HG02678 (cell line): ENCODE measurements at regions not wholly inside any gene's neighbourhood (a gene's known extent, or its start where the extent isn't known, plus 50 kb on each side); places are given as distances from the start of the nearest gene placed in this dataset.
"Not testable (repeated sequence)": the region's sequence is repeated elsewhere in the genome, so short reads cannot be mapped to it uniquely, and the experiment has no call there.

Source experiments
- ATAC-seq: cut with Tn5 transposase; IDR thresholded peaks from one replicate; pipeline ENCODE4 v1.9.1; 2021; ENCODE audit warnings: mild to moderate bottlenecking, moderate library complexity; ENCODE audit not compliant: unreplicated experiment

DNA sequence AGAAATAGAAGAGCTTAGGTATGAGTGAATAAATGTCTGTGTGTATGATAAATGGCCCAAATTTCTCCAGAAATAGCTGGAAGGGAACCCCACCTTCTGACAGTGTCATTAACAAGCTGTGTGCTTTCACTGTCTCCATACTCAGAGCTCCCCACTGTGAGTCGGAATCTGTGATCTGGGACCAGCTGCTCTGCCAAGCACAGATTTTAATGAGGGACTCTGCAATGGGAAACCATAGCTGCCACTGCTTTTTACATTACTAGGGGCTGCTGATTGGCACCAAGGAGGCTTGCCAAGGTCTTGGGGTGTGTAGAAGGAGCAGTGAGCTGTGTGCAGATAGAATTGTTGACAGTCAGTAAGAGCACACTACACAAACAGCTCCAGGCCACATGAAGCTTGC, 244.2 kb upstream of the CCDC196 start:
- no peak for ATAC-seq

DNA sequence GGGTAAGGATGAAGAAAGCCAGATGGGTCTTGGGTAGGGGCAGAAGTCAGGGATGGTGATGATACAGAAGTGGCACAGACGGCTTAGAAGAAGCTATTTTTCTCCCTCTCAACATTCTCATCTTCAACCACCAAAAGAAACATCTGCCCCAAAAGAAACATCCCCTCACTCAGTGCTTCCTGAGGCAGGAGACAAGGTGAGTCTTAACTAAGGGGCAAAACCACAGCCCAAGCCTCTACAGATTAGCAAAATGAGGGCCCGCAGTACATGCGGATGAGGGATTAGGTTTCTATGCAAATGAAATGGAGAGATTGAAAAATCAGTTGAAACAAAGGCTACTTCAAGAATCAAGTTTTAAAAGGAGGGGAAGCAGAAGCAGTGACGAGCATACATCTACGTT, 241.3 kb upstream of the CCDC196 start:
- ATAC-seq: no peak

DNA sequence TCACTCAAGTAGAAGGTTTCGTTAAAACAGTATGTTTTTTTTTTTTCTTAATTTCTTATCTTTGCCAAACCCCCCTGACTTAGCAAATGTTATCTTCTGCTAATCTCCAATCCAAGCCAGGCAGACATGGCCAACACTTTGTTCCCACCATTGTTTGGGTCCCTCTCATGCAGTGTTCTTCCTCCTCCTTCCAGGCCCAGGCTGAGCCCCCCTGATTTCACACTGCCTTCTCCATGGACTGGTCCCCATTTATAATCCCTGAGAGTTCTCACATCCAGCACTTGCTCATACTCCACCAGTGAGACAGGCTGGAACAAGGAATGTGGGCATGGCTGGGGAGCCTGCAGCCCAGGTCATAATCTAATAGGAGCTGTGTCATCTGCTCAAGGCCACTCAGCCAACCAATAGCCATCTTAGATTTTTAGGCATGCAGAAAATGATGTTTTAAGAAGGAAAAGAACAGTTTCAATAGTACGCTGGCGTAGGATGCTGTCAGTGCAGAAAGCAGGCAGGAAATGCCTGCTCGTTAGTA, 238.4 kb upstream of the CCDC196 start:
- no peak for ATAC-seq

DNA sequence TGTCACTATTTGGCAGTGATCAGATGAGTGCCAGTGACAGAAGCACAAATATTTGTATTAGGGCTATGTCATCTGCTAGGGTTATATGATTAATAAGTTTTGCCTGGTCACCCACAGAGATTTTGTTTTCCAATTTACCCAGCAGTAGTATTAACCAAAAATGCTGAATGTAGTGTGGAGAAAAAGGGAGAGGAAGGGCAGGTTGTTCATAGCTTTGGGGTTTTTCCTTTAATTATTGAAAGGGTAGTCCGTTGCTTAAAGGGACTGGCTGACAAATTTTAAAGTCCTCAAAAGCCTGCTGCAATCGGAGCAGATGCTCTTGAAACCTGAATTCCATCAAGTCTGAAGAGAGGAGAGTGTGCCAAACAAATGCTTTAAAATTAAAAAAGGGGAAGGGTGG, 237.9 kb upstream of the CCDC196 start:
- no peak for ATAC-seq

DNA sequence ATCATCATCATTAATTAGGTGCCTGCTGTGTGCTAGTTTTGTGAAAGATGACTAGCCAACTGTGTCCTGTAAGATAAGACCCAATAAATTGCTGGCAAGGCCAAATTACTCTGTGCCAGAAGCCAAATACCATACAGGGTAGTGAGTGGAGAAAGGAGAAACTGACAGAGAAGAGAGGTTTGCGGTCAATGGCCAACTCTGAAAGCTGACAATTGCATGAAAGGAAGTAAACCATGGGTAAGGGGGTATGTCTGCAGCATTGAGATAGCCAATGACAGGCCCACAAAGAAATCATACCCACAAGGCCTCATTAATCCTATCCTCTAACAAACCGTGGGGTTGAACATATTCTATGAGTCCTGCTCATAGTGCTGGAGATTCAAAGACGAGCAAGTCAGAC, 236.6 kb upstream of the CCDC196 start:
- ATAC-seq: no peak

DNA sequence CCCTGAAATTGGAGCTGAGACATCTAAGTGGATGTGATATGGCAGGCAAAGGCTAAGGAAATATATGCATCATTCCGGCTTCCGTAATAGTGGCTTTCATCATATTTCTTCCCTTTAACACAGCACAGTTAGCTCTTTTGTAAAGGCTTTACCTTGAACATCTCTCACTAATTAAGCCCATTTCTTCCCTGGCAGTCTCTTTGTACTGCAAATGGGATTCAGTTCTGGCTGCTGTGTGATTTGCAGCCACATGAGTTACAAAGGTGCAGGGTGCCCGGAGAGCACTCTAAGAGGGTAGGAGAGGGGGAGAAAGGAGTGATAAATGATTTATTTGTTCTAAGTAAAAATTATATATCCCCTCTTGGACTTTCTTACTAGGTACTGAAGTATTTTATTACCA, 232.1 kb upstream of the CCDC196 start:
- no peak for ATAC-seq

DNA sequence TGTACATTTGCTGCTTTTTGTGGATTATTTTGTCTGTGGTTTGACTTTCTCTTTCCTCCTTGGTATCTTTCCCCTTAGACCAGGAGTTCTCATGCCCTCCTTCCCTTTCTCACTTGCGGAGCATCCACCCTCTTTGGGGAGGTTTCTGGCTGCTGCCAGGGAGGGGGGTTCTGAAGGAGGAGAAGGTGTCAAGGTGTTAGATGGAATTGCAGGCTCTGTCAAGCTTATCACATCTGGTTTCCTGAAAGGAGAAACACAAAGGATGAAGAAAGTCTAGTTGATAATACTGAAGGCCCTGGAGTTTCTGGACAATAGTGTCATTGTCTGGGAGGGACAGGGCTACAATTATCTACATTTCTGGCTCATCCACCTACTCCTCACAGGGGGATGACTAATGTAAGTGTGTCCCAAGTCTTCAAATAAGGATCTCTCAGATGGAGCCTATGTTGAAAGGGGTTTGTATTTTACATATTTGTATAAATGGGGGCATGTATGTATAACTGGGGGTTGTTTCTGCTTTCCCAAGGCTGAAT, 217.3 kb upstream of the CCDC196 start:
- no peak for ATAC-seq

DNA sequence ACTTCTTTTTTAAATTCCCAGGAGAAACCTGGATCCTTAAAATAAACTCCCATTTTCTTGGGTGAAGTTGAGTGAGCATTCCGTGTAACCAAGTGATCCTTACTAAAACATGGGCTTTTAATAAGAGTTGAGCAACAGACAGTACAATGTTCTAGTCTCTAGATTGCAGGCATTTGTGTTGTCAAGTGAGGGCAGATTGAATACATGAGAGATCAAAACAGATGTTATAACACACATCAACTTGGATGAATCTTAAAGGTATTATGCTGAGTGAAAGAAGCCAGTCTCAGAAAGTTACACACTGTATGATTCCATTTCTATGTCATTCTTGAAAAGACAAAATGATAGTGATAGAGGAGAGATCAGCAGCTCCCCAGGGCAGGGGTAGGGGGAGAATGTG, 213.9 kb upstream of the CCDC196 start:
- no peak for ATAC-seq

DNA sequence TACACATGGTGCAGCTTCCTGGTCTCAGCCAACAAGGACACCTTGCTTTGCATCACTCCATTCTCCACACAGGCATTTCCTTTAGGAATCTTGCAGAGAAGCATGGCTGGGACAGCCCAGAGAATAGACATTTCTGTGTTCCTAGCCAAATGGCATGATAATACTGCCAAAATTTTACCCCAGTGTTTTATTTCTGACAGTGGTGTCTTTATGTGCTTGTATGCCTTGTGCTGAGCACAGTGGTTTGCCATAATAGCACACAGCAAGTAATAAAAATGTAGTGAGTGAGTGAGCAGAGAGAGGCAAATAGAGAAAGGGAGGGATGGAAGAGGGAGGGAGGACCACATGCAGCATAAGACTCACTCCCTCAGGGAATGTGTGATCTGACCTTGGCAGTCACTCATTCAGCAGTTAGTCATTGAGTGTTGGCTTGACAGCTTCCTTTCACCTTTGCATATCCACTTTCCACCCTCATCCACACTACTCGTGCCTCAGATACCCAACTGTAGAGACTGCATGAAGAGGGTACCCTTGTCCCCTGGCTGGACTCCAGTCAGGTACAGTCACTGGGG, 212.8 kb upstream of the CCDC196 start:
- ATAC-seq: no peak

DNA sequence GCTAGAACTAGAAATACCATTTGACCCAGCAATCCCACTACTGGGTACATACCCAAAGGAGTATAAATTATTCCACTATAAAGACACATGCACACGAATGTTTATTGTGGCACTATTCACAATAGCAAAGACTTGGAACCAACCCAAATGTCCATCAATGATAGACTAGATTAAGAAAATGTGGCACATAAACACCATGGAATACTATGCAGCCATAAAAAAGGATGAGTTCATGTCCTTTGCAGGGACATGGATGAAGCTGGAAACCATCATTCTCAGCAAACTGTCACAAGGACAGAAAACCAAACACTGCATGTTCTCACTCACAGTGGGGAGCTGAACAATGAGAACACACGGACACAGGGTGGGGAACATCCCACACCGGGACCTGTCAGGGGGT, 207.8 kb upstream of the CCDC196 start:
- not testable (repeated sequence) for ATAC-seq

DNA sequence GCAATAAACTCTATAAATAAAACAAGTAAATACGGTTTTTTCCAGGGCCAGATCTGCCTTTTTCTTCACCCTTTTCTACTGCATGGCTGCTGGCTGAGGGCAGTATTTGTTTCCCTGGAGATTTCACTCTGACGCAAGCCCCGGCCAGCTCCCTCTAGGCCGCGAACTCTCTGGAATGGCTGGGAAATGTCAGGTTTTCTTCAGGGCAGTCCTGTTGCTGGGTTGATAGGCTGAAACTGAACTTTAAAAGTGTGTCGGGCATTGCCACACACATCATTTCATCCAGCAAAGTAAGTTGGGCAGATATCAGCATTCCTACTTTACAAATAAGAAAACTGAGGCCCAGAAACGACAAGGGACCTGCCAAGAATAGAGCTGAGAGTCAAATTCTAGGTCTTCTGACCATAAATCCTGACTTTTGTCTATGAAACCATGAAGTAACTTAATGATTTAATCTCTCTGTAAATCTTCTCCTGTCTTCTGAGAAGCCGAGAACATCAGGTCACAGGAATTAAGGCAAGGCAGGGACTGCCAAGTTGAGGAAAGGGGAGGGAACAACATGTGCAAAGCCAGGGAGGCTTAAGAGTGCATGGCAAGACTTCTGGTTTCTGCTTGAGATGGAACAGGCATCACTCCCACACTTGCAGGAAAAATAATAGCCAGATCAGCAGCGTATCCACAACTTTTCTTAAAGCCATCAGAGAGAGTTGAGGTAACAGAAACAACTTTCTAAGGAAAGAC, 205.0 kb upstream of the CCDC196 start:
- ATAC-seq: no peak

DNA sequence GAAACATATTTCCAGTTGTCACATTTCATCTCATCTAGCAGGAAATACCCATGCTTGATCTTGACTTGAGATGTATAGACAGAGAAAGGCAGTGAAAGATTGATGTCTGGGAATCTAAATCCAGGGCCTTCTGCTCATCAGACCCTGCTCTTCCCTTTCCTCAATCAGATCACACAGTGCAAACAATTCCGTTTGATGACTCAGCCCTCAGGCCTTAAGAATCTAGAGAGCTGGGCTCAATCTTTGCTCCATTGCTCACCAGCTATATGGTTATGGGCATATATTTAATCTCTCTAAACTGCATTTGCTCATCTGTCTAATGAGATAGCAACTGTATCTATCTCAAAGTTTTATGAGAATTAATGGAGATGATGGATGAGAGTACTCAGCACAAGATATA, 201.8 kb upstream of the CCDC196 start:
- ATAC-seq: no peak

DNA sequence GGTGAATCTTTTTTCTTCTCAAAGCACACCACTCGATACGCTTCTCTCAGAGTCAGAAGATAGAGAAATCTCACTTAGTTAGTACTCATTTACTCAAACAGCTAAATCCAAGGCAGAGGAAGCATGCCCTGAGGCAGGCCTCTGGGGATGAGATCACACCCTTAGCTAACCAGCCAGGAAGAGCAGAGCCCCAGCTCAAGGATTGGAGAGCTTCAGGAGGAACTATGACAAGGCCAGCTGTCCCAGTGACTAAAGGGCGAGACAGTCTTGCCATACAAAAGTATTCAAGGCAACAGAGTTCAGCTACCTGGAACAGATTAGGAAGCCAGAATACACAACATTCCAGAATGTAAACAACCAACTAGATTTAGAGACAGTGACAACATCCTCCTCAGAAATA, 197.7 kb upstream of the CCDC196 start:
- no peak for ATAC-seq

DNA sequence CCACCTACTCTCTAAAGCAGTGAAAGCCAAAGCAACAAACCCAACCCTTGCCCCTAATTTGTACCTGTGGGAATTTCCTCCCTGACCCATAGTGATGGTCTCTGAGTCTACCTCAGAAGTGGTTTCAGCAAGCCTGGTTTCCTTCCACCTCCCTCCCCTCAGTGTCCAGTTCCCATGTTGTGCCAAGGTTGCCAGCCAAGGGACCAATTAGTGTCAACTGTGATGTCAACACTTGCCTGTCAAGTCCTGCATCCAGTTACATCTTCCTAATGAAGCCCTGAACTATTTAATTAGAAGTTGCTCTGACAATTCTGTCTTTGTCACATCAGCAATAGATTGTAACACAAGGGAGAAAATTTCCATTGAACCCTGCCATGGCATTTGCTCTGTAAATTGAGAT, 194.4 kb upstream of the CCDC196 start:
- ATAC-seq: no peak

DNA sequence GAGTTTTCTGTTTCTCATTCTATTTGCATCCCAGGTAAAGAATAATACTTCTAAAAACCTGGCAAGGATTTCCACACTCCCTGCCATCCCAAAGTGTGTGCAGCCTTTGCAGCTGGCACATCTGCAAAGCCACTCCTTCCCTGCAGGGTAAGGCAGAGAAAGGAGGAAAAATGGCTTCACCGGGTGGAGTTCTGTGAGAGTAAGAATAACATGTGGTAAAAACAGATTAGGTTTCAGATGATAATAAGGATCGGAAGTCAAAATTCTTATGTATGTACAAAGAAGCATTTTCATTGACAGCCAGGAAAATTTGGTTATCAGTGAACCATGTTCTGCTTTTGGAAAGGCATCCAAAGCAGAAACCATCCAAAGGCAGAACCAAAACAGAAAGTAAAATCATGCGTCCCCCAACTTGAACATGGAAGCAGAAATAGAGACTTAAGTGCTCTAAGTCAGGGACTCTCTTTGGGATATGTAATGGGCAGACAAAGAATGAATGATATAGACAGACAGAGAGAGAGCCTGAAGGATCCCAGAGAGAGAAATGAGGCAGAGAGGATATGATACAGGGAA, 192.6 kb upstream of the CCDC196 start:
- no peak for ATAC-seq

DNA sequence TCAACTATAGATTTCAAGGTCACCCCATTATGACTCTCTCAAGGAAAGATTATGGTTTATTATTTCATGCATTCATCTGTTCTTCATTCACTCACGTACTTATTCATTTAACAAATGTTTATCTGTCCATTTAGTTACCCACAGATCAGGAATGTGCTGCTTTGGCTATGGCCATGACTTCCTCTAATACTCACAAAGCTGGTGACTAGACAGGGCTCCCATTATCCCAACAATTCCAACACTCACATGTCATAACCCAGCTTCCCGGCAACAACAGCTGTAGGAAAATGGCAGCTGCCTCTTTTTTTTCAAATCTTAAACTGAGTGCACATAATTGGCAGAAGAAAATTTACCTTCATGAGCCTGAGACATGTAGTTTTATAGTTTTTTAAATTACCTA, 190.8 kb upstream of the CCDC196 start:
- ATAC-seq: no peak

DNA sequence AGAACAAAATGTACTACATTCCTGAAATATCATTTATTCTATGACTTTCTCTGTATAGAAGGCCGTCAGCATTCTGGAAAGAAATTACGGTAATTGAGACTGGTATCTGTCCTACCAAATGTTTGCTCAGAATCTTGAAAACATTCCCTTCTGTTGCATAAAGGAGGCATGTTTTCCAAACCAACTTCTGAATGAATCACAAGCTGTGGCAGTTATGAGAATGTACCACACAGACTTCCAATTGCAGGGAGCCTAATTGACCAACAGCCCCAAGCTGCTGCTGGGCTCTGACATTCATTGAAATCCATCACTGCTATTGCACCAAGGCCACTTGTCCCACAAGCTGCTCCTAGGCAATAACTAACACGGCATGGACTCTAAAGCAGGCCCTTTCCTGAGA, 185.3 kb upstream of the CCDC196 start:
- ATAC-seq: no peak

DNA sequence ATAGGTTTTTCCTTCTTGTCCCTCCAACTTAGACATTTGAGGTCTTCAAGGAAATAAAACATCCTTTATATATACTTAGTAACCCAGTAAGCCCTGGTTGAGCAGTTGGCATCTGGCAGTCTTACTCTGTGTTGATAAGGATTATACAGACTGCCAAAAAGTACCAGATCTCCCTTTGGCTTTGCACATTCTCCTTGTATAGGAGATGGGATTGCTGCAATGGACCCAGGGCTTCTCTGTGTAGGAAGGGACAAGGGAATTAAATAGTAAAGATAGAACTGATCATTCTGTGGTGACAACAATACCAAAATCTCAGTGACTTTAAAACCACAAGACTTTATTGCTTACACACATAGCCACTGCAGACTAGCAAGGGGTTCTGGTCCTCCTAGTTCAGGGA, 180.1 kb upstream of the CCDC196 start:
- ATAC-seq: no peak

DNA sequence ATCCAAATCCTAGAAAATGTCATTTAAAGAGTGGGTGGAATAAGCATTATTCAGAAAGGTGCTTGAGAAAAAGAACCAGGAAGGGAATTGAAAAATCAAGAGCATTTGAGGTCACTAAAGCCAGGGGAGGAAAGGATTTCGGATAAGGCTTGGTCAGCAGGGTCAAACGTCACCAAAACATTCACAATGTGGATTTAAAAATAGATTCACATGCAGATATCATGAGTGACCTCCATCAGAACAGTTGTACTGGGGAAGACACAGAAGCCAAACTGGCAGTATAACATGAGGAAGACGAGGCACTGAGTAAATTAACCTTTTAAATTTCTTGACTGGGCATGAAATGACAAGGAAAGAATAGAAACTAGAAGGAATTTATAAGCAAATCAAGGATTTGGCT, 175.1 kb upstream of the CCDC196 start:
- no peak for ATAC-seq

DNA sequence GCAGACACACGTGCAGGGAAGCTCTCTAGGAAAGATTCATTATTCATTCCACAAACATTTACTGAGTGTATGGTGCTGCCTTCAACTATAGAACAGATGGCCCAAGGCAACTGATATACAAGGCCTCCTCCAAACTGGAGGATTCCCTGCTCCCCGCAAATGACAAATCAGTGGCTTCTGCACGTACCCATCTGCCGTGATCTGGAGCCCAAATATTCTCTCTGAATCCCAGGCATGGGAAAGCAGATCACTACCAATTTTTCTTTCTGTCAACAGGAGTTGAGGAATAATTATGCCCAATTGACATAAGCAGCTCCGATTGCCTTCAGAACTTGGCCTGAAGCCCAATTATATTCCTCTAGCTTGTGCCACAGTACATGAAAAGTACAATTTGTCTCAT, 174.2 kb upstream of the CCDC196 start:
- ATAC-seq: no peak

DNA sequence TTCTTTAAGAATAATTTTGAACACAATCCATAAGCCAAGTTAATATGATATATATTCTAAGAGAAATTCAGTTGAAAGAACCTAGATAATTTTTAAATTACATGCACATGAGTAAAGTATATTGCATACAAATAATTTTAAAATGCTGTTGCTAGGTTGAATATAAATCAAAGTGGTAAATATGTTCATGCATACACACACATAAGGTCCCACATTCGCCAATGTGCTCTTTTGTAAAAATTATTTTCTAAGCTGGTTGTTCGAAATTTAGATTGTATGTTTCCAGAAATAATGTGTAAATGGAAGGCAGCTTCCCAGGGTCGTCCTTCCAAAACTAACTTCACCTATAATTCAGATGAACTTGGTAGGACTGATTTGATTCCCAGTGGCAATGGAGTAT, 173.7 kb upstream of the CCDC196 start:
- no peak for ATAC-seq

DNA sequence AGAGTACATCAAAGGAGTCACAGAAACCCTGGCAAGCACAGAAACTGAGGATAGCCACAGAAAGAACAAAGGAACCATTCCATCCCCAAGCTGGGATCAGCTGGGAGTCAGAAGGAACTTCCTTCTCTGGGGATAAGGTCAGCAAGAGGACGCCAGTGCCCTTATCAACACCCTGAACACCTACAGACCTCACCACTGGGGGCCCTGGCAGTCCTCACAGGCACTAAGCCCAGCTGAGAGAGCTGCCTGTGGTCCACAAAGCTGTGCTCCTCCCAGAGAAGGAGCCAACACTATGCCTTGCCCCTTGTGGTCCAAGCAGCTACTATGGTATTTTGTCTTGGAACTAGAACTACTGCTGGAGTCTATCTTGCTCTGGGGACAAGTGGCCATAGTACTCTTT, 171.1 kb upstream of the CCDC196 start:
- ATAC-seq: no peak
